Peyer's patch (tissue), 4 donors: ENCODE measurements at regions not wholly inside any gene's neighbourhood (a gene's known extent, or its start where the extent isn't known, plus 50 kb on each side); places are given as distances from the start of the nearest gene placed in this dataset.

Experiments
- POLR2A ChIP-seq, 2 donors: fragments of 450-650 bp; IDR thresholded peaks; one replicate each; pipeline ENCODE4 v1.5.1; 2017; ENCODE audit warnings: antibody characterized with exemption in 2 of 2, mild to moderate bottlenecking in 2 of 2, moderate library complexity in 2 of 2
- TF ChIP-seq, protein P1 (sequence below), 6 experiments: fragments of 450-650 bp in 4 of 6; fragments of 200-600 bp in 2 of 6; sonication (generic) in 1 of 6; IDR thresholded peaks; one replicate each; pipeline ENCODE4 v1.5.1; 2017 to 2019; ENCODE audit warnings: antibody characterized with exemption in 6 of 6, mild to moderate bottlenecking in 3 of 6, moderate library complexity in 1 of 6

DNA sequence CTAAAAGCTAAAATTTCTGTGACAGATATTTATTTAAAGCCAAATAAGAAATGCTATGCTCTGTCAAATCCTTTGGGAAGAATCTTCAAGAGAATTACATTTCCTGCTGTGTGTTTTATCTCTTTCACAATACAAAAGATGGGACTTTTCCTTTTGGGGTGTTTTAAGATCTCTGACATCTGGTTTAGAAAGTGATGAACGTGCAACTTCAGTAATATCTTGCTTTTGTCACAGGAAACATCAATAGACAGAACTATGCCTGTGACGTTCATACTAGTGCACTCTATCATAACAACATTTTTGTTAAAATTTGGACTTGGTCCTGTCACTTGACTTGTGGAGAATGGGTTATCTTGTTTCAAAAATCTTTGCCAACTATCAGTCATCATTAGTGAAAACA lies 195.7 kb upstream of the KCNMB2 start:
- TF ChIP-seq, protein P1, sequence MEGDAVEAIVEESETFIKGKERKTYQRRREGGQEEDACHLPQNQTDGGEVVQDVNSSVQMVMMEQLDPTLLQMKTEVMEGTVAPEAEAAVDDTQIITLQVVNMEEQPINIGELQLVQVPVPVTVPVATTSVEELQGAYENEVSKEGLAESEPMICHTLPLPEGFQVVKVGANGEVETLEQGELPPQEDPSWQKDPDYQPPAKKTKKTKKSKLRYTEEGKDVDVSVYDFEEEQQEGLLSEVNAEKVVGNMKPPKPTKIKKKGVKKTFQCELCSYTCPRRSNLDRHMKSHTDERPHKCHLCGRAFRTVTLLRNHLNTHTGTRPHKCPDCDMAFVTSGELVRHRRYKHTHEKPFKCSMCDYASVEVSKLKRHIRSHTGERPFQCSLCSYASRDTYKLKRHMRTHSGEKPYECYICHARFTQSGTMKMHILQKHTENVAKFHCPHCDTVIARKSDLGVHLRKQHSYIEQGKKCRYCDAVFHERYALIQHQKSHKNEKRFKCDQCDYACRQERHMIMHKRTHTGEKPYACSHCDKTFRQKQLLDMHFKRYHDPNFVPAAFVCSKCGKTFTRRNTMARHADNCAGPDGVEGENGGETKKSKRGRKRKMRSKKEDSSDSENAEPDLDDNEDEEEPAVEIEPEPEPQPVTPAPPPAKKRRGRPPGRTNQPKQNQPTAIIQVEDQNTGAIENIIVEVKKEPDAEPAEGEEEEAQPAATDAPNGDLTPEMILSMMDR (IDR thresholded peaks at IDR 0.05), result no peak
- no peak for TF ChIP-seq POLR2A (IDR thresholded peaks at IDR 0.05)
